Peyer's patch (tissue), 4 donors: ENCODE measurements at regions not wholly inside any gene's neighbourhood (a gene's known extent, or its start where the extent isn't known, plus 50 kb on each side); places are given as distances from the start of the nearest gene placed in this dataset.

Experiments used
- CTCF ChIP-seq, 6 experiments: fragments of 450-650 bp in 4 of 6; fragments of 200-600 bp in 2 of 6; sonication (generic) in 1 of 6; IDR thresholded peaks; one replicate each; pipeline ENCODE4 v1.5.1; 2017 to 2019; ENCODE audit warnings: antibody characterized with exemption in 6 of 6, mild to moderate bottlenecking in 3 of 6, moderate library complexity in 1 of 6
- POLR2A ChIP-seq, 2 donors: fragments of 450-650 bp; IDR thresholded peaks; one replicate each; pipeline ENCODE4 v1.5.1; 2017; ENCODE audit warnings: antibody characterized with exemption in 2 of 2, mild to moderate bottlenecking in 2 of 2, moderate library complexity in 2 of 2

DNA sequence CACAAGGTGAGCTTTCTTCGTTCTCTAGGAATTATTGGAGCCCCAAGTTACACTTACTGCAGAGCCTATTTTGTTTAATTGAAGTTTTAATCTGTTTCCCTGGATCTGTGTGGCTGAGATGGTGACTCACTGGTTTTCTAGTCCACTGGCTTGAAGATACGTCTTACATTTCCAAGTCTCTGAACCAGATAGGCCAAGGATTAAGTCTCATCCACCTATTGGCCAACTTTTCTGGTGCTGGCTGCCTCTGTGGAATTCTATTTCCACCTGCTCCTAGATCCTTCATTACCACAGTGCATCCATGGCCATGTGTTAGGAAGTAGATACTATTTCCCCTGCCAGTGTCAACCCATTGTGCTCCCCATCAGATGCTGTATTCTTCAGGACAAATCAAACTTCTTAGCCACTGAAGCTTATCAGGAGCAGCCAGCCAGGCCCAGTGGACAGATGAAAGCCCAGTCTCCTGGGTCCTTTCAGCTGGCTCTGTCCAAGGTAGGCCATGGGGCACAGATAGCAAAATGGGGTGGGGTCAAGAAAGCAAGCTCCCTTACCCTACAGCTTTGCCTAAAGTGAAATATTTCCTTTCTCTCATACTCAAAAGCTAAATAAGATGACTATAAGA, 198.8 kb upstream of the TCF4 start:
- TF ChIP-seq CTCF (IDR thresholded peaks at IDR 0.05) (no peak), POLR2A (IDR thresholded peaks at IDR 0.05) (no peak)
